ENCODE measurements at regions not wholly inside any gene's neighbourhood (a gene's known extent, or its start where the extent isn't known, plus 50 kb on each side); places are given as distances from the start of the nearest gene placed in this dataset.

- Histone ChIP-seq H3K27ac (ENCODE audit: low read length) (no peak overlapping the region), H3K9me2 (replicated peaks; ENCODE audit: insufficient read depth, low read length) (no peaks in the 10 kb centered on the region), H3K4me1 (ENCODE audit: low read length) (no peaks in the 10 kb centered on the region), H3K9ac (ENCODE audit: low read length) (no peak overlapping the region), H4K20me1 (ENCODE audit: insufficient read depth, low read length) (no peaks in the 10 kb centered on the region), H3K79me2 (ENCODE audit: low read length) (no peaks in the 10 kb centered on the region), H3K36me3 (replicated peaks; ENCODE audit: insufficient read depth, low read length) (no peaks in the 10 kb centered on the region), H3F3A (ENCODE audit: insufficient read depth, low read length) (no peaks in the 10 kb centered on the region), H3K4me3 (ENCODE audit: low read length) (no peak overlapping the region), H3K9me3 (replicated peaks; ENCODE audit: insufficient read depth, low read length) (no peaks in the 10 kb centered on the region), H2AFZ (ENCODE audit: low read length) (no peak overlapping the region), H3K27me3 (replicated peaks; ENCODE audit: insufficient read depth, low read length) (no peaks in the 10 kb centered on the region), H3K4me2 (ENCODE audit: low read depth, low read length) (no peak overlapping the region)
- TF ChIP-seq EZH2phosphoT487 (IDR thresholded peaks at IDR 0.05; ENCODE audit: low read length) (no peak), CTCF (IDR thresholded peaks at IDR 0.05; ENCODE audit: low read length) (no peak), EZH2 (optimal IDR thresholded peaks at IDR 0.05; ENCODE audit: low read depth, low read length) (no peak)
- no peak for DNase-seq
Observed at GRCh38 chr7:97480772-97481390, 251.0 kb upstream of the TAC1 start.

GRCh38 chr7:97495487-97495886, 236.4 kb upstream of the TAC1 start:
- Histone ChIP-seq H3K9ac (ENCODE audit: low read length) (no peak overlapping the region), H4K20me1 (ENCODE audit: insufficient read depth, low read length) (no peaks in the 10 kb centered on the region), H3K9me3 (replicated peaks; ENCODE audit: insufficient read depth, low read length) (no peaks in the 10 kb centered on the region), H3K27me3 (replicated peaks; ENCODE audit: insufficient read depth, low read length) (no peaks in the 10 kb centered on the region), H3K4me1 (ENCODE audit: low read length) (no peaks in the 10 kb centered on the region), H3K36me3 (replicated peaks; ENCODE audit: insufficient read depth, low read length) (no peaks in the 10 kb centered on the region), H3K4me2 (ENCODE audit: low read depth, low read length) (no peak overlapping the region), H2AFZ (ENCODE audit: low read length) (no peak overlapping the region), H3K79me2 (ENCODE audit: low read length) (no peaks in the 10 kb centered on the region), H3K27ac (ENCODE audit: low read length) (no peak overlapping the region), H3F3A (ENCODE audit: insufficient read depth, low read length) (no peaks in the 10 kb centered on the region), H3K4me3 (ENCODE audit: low read length) (no peak overlapping the region), H3K9me2 (replicated peaks; ENCODE audit: insufficient read depth, low read length) (no peaks in the 10 kb centered on the region)
- TF ChIP-seq EZH2phosphoT487 (IDR thresholded peaks at IDR 0.05; ENCODE audit: low read length), result no peak
- DNase-seq, result no peak

- Histone ChIP-seq H3K27me3 (replicated peaks; ENCODE audit: insufficient read depth, low read length) (no peaks in the 10 kb centered on the region), H3K36me3 (replicated peaks; ENCODE audit: insufficient read depth, low read length) (no peaks in the 10 kb centered on the region), H3F3A (ENCODE audit: insufficient read depth, low read length) (no peaks in the 10 kb centered on the region), H3K9me2 (replicated peaks; ENCODE audit: insufficient read depth, low read length) (no peaks in the 10 kb centered on the region), H3K27ac (ENCODE audit: low read length) (no peak overlapping the region), H3K4me2 (ENCODE audit: low read depth, low read length) (no peak overlapping the region), H4K20me1 (ENCODE audit: insufficient read depth, low read length) (no peaks in the 10 kb centered on the region), H2AFZ (ENCODE audit: low read length) (no peak overlapping the region), H3K4me3 (ENCODE audit: low read length) (no peak overlapping the region), H3K9ac (ENCODE audit: low read length) (no peak overlapping the region), H3K9me3 (replicated peaks; ENCODE audit: insufficient read depth, low read length) (no peaks in the 10 kb centered on the region), H3K79me2 (ENCODE audit: low read length) (no peaks in the 10 kb centered on the region), H3K4me1 (ENCODE audit: low read length) (no peaks in the 10 kb centered on the region)
- TF ChIP-seq EZH2phosphoT487 (IDR thresholded peaks at IDR 0.05; ENCODE audit: low read length) (no peak), CTCF (IDR thresholded peaks at IDR 0.05; ENCODE audit: low read length) (peak; percentile 63)
- peak; percentile 46 for DNase-seq
Observed at GRCh38 chr7:97499204-97499603, 232.7 kb upstream of the TAC1 start.

- Histone ChIP-seq H3K4me1 (ENCODE audit: low read length) (no peaks in the 10 kb centered on the region), H3K79me2 (ENCODE audit: low read length) (no peaks in the 10 kb centered on the region), H3K9me3 (replicated peaks; ENCODE audit: insufficient read depth, low read length) (no peaks in the 10 kb centered on the region), H3K4me2 (ENCODE audit: low read depth, low read length) (no peak overlapping the region), H2AFZ (ENCODE audit: low read length) (no peak overlapping the region), H3K36me3 (replicated peaks; ENCODE audit: insufficient read depth, low read length) (no peaks in the 10 kb centered on the region), H3K9me2 (replicated peaks; ENCODE audit: insufficient read depth, low read length) (no peaks in the 10 kb centered on the region), H4K20me1 (ENCODE audit: insufficient read depth, low read length) (no peaks in the 10 kb centered on the region), H3F3A (ENCODE audit: insufficient read depth, low read length) (no peaks in the 10 kb centered on the region), H3K4me3 (ENCODE audit: low read length) (no peak overlapping the region), H3K27ac (ENCODE audit: low read length) (no peak overlapping the region), H3K9ac (ENCODE audit: low read length) (no peak overlapping the region), H3K27me3 (replicated peaks; ENCODE audit: insufficient read depth, low read length) (no peaks in the 10 kb centered on the region)
- no peak for TF ChIP-seq EZH2 (optimal IDR thresholded peaks at IDR 0.05; ENCODE audit: low read depth, low read length)
- TF ChIP-seq EZH2phosphoT487 (IDR thresholded peaks at IDR 0.05; ENCODE audit: low read length), result no peak
- no peak for TF ChIP-seq CTCF (IDR thresholded peaks at IDR 0.05; ENCODE audit: low read length)
- DNase-seq, result no peak
Observed at GRCh38 chr7:97503367-97504094, 228.4 kb upstream of the TAC1 start.

All from MM.1S (cell line).